Peyer's patch (tissue), 4 donors: ENCODE measurements at regions not wholly inside any gene's neighbourhood (a gene's known extent, or its start where the extent isn't known, plus 50 kb on each side); places are given as distances from the start of the nearest gene placed in this dataset.

Experiments
- CTCF ChIP-seq, 6 experiments: fragments of 450-650 bp in 4 of 6; fragments of 200-600 bp in 2 of 6; sonication (generic) in 1 of 6; IDR thresholded peaks; one replicate each; pipeline ENCODE4 v1.5.1; 2017 to 2019; ENCODE audit warnings: antibody characterized with exemption in 6 of 6, mild to moderate bottlenecking in 3 of 6, moderate library complexity in 1 of 6
- POLR2A ChIP-seq, 2 donors: fragments of 450-650 bp; IDR thresholded peaks; one replicate each; pipeline ENCODE4 v1.5.1; 2017; ENCODE audit warnings: antibody characterized with exemption in 2 of 2, mild to moderate bottlenecking in 2 of 2, moderate library complexity in 2 of 2

- no peak for TF ChIP-seq CTCF (IDR thresholded peaks at IDR 0.05)
- TF ChIP-seq POLR2A (IDR thresholded peaks at IDR 0.05) = no peak
Measured at GRCh38 chr21:17352996-17353655, 159.7 kb upstream of the CXADR start.
